IPS DF 6.9 (cell line): ENCODE measurements at regions not wholly inside any gene's neighbourhood (a gene's known extent, or its start where the extent isn't known, plus 50 kb on each side); places are given as distances from the start of the nearest gene placed in this dataset.

Experiments used
- DNase-seq: peaks from one replicate; pipeline ENCODE4 v3.0.0-alpha.2; 2013; ENCODE audit warnings: low read depth, low spot score
- H3K27ac ChIP-seq: one replicate; pipeline ENCODE4 v1.5.1; 2013; ENCODE audit warnings: low read length, control low read depth
- H3K27me3 ChIP-seq: 2 replicates; pipeline ENCODE4 v1.6.1; 2013; ENCODE audit warnings: mild to moderate bottlenecking, low read length; ENCODE audit not compliant: control insufficient read depth, insufficient read depth
- H3K36me3 ChIP-seq: 2 replicates; pipeline ENCODE4 v1.6.1; 2013; ENCODE audit warnings: low read length; ENCODE audit not compliant: control insufficient read depth, insufficient read depth
- H3K4me1 ChIP-seq: 2 replicates; pipeline ENCODE4 v1.6.1; 2013; ENCODE audit warnings: low read length; ENCODE audit not compliant: control insufficient read depth, insufficient read depth
- H3K4me3 ChIP-seq: 2 replicates; pipeline ENCODE4 v1.5.1; 2013; ENCODE audit warnings: mild to moderate bottlenecking, low read length
- H3K9me3 ChIP-seq: 2 replicates; pipeline ENCODE4 v1.6.1; 2013; ENCODE audit warnings: low read length, inconsistent platforms; ENCODE audit not compliant: control insufficient read depth, insufficient read depth
- WGBS: extraction: QIAGEN DNeasy Blood & Tissue Kit; methylation state at CpG from one replicate; pipeline ENCODE4 v1.1.7; 2013; ENCODE audit warnings: mixed read lengths, missing lambda C conversion rate; ENCODE audit not compliant: insufficient read length, insufficient coverage; 5-methylcytosine and 5-hydroxymethylcytosine counted together

- Histone ChIP-seq H3K27ac (no peak overlapping the region), H3K4me1 (no peaks in the 10 kb centered on the region), H3K27me3 (no peaks in the 10 kb centered on the region), H3K9me3 (no peaks in the 10 kb centered on the region), H3K4me3 (no peak overlapping the region), H3K36me3 (no peaks in the 10 kb centered on the region)
- no CpG with 5 or more reads among the region's 3 CpGs for WGBS
- DNase-seq, result no peak
Observed at GRCh38 chr15:45991863-45992262, 357.0 kb downstream of the SQOR start.

- no peaks in the 10 kb centered on the region for H3K27me3 ChIP-seq
- no peak for DNase-seq
- no peaks in the 10 kb centered on the region for H3K36me3 ChIP-seq
- no peak overlapping the region for H3K4me3 ChIP-seq
- H3K9me3 ChIP-seq, result no peaks in the 10 kb centered on the region
- no peak overlapping the region for H3K27ac ChIP-seq
- no CpG with 5 or more reads among the region's 3 CpGs for WGBS
- H3K4me1 ChIP-seq, result no peaks in the 10 kb centered on the region
Observed at GRCh38 chr15:45993072-45993471, 358.2 kb downstream of the SQOR start.

GRCh38 chr15:45993508-45993907 is 358.7 kb downstream of the SQOR start:
- DNase-seq, result no peak
- no peak overlapping the region for H3K27ac ChIP-seq
- H3K4me1 ChIP-seq, result no peaks in the 10 kb centered on the region
- no peaks in the 10 kb centered on the region for H3K9me3 ChIP-seq
- H3K27me3 ChIP-seq, result no peaks in the 10 kb centered on the region
- no peak overlapping the region for H3K4me3 ChIP-seq
- no peaks in the 10 kb centered on the region for H3K36me3 ChIP-seq

- no peaks in the 10 kb centered on the region for H3K36me3 ChIP-seq
- no CpG with 5 or more reads among the region's 4 CpGs for WGBS
- no peaks in the 10 kb centered on the region for H3K4me1 ChIP-seq
- no peak overlapping the region for H3K4me3 ChIP-seq
- H3K9me3 ChIP-seq, result no peaks in the 10 kb centered on the region
- H3K27ac ChIP-seq, result no peak overlapping the region
- no peak for DNase-seq
- H3K27me3 ChIP-seq, result no peaks in the 10 kb centered on the region
Observed at GRCh38 chr15:45995800-45996199, 361.0 kb downstream of the SQOR start.

- no peak overlapping the region for H3K4me3 ChIP-seq
- WGBS, result no CpG with 5 or more reads among the region's 3 CpGs
- no peaks in the 10 kb centered on the region for H3K27me3 ChIP-seq
- DNase-seq, result no peak
- H3K9me3 ChIP-seq, result no peaks in the 10 kb centered on the region; the same call in 1 of the 2 replicates
- no peak overlapping the region for H3K27ac ChIP-seq
- no peaks in the 10 kb centered on the region for H3K4me1 ChIP-seq
- H3K36me3 ChIP-seq, result no peaks in the 10 kb centered on the region
Observed at GRCh38 chr15:46014532-46014931, 379.7 kb downstream of the SQOR start.

GRCh38 chr15:46034755-46035154 is 399.9 kb downstream of the SQOR start:
- Histone ChIP-seq H3K36me3 (no peaks in the 10 kb centered on the region), H3K4me3 (no peak overlapping the region), H3K27ac (no peak overlapping the region), H3K27me3 (no peaks in the 10 kb centered on the region), H3K9me3 (no peaks in the 10 kb centered on the region), H3K4me1 (no peaks in the 10 kb centered on the region; the same call in 1 of the 2 replicates)
- WGBS, result no CpG with 5 or more reads among the region's 2 CpGs
- DNase-seq, result no peak

- H3K27me3 ChIP-seq, result no peaks in the 10 kb centered on the region
- no CpG with 5 or more reads among the region's 4 CpGs for WGBS
- H3K4me3 ChIP-seq, result no peak overlapping the region
- no peaks in the 10 kb centered on the region for H3K9me3 ChIP-seq
- no peaks in the 10 kb centered on the region; the same call in 1 of the 2 replicates for H3K4me1 ChIP-seq
- H3K36me3 ChIP-seq, result no peaks in the 10 kb centered on the region
- no peak for DNase-seq
- no peak overlapping the region for H3K27ac ChIP-seq
Observed at GRCh38 chr15:46039703-46040102, 404.9 kb downstream of the SQOR start.

- Histone ChIP-seq H3K9me3 (no peaks in the 10 kb centered on the region), H3K36me3 (no peaks in the 10 kb centered on the region), H3K4me3 (no peak overlapping the region), H3K27ac (no peak overlapping the region), H3K4me1 (no peaks in the 10 kb centered on the region), H3K27me3 (no peaks in the 10 kb centered on the region)
- DNase-seq, result no peak
- no CpG with 5 or more reads among the region's 5 CpGs for WGBS
Observed at GRCh38 chr15:46041905-46042304, 407.1 kb downstream of the SQOR start.

GRCh38 chr15:46059921-46060594 is 425.2 kb downstream of the SQOR start:
- H3K36me3 ChIP-seq, result no peaks in the 10 kb centered on the region
- no peaks in the 10 kb centered on the region for H3K9me3 ChIP-seq
- no CpG with 5 or more reads among the region's 3 CpGs for WGBS
- H3K4me3 ChIP-seq, result no peak overlapping the region
- H3K4me1 ChIP-seq, result no peaks in the 10 kb centered on the region
- no peak for DNase-seq
- H3K27ac ChIP-seq, result no peak overlapping the region
- no peaks in the 10 kb centered on the region for H3K27me3 ChIP-seq

- no CpG with 5 or more reads among the region's 5 CpGs for WGBS
- Histone ChIP-seq H3K4me3 (no peak overlapping the region), H3K27ac (no peak overlapping the region), H3K9me3 (no peaks in the 10 kb centered on the region), H3K36me3 (no peaks in the 10 kb centered on the region), H3K27me3 (no peaks in the 10 kb centered on the region), H3K4me1 (no peaks in the 10 kb centered on the region)
- no peak for DNase-seq
Observed at GRCh38 chr15:46061002-46061401, 426.2 kb downstream of the SQOR start.

- Histone ChIP-seq H3K4me3 (no peak overlapping the region), H3K36me3 (no peaks in the 10 kb centered on the region), H3K4me1 (no peaks in the 10 kb centered on the region), H3K27me3 (no peaks in the 10 kb centered on the region), H3K27ac (no peak overlapping the region), H3K9me3 (no peaks in the 10 kb centered on the region)
- no peak for DNase-seq
- no CpG with 5 or more reads among the region's 2 CpGs for WGBS
Observed at GRCh38 chr15:46077220-46077619, 442.4 kb downstream of the SQOR start.
